ENCODE measurements at regions not wholly inside any gene's neighbourhood (a gene's known extent, or its start where the extent isn't known, plus 50 kb on each side); places are given as distances from the start of the nearest gene placed in this dataset.

- no peak overlapping the region for H3K27ac ChIP-seq
- TF ChIP-seq EZH2 (IDR thresholded peaks at IDR 0.05; ENCODE audit: borderline replicate concordance): no peak
- no peak for TF ChIP-seq CTCF (IDR thresholded peaks at IDR 0.05; ENCODE audit: poor library complexity)
- no peak for TF ChIP-seq EZH2phosphoT487 (IDR thresholded peaks at IDR 0.05; ENCODE audit: low read depth, severe bottlenecking, unreplicated experiment)
These were observed 215.1 kb downstream of the DLL1 start for GRCh38 chr6:170075659-170076223.

GRCh38 chr6:170074907-170075306 lies 216.0 kb downstream of the DLL1 start:
- Histone ChIP-seq H3K27me3 (no peaks in the 10 kb centered on the region), H3K4me1 (ENCODE audit: insufficient read depth) (no peaks in the 10 kb centered on the region), H3K36me3 (replicated peaks; ENCODE audit: insufficient read depth, low read depth) (no peaks in the 10 kb centered on the region), H3K27ac (no peak overlapping the region), H3K4me2 (no peak overlapping the region), H3K79me2 (no peaks in the 10 kb centered on the region), H3K4me3 (no peak overlapping the region), H4K20me1 (ENCODE audit: insufficient read depth, poor library complexity, severe bottlenecking) (no peaks in the 10 kb centered on the region), H3K9me3 (ENCODE audit: low read depth) (no peaks in the 10 kb centered on the region), H2AFZ (no peak overlapping the region), H3K9me2 (replicated peaks; ENCODE audit: insufficient read depth) (no peaks in the 10 kb centered on the region)
- 97% methylated on average over 16 of the region's 17 CpGs for WGBS (ENCODE audit: low lambda C conversion rate, missing lambda C conversion rate)
- DNase-seq (ENCODE audit: low spot score): no peak
- no peak for TF ChIP-seq CTCF (IDR thresholded peaks at IDR 0.05; ENCODE audit: poor library complexity)
- no peak for TF ChIP-seq EZH2phosphoT487 (IDR thresholded peaks at IDR 0.05; ENCODE audit: low read depth, severe bottlenecking, unreplicated experiment)
- TF ChIP-seq EZH2 (IDR thresholded peaks at IDR 0.05; ENCODE audit: borderline replicate concordance): no peak

More at GRCh38 chr6:170075659-170076223, 215.1 kb downstream of the DLL1 start:
- H3K36me3 ChIP-seq (replicated peaks; ENCODE audit: insufficient read depth, low read depth): no peaks in the 10 kb centered on the region
- no peaks in the 10 kb centered on the region for H3K27me3 ChIP-seq
- H3K4me3 ChIP-seq: no peak overlapping the region
- DNase-seq (ENCODE audit: low spot score): no peak
- H3K9me2 ChIP-seq (replicated peaks; ENCODE audit: insufficient read depth): no peaks in the 10 kb centered on the region
- no peaks in the 10 kb centered on the region for H3K4me1 ChIP-seq (ENCODE audit: insufficient read depth)
- H2AFZ ChIP-seq: no peak overlapping the region
- no peaks in the 10 kb centered on the region for H3K79me2 ChIP-seq
- no peaks in the 10 kb centered on the region for H4K20me1 ChIP-seq (ENCODE audit: insufficient read depth, poor library complexity, severe bottlenecking)
- no peaks in the 10 kb centered on the region for H3K9me3 ChIP-seq (ENCODE audit: low read depth)
- 78% methylated on average over 17 of the region's 19 CpGs for WGBS (ENCODE audit: low lambda C conversion rate, missing lambda C conversion rate)
- no peak overlapping the region for H3K4me2 ChIP-seq

DNA sequence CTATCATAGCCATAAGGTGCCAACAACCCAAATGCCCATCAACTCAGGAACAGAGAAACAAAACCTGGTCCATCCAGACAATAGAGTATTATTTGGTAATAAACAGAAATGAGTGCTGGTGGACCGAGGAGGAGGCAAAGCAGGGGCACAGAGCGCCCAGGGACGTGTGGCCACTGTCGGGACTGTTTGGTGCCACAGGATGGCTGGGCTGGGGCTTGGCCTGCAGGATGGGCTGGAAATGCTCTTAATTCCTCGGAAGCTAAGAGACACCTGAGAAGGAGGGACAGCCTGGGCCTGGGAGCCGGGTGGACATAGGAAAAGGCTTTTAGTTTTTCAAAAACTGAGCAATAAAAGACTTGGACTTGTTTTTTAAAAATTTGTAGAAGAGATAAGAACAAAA lies 216.4 kb downstream of the DLL1 start:
- Histone ChIP-seq H3K9me3 (ENCODE audit: low read depth) (no peaks in the 10 kb centered on the region), H3K9me2 (replicated peaks; ENCODE audit: insufficient read depth) (no peaks in the 10 kb centered on the region), H3K27me3 (no peaks in the 10 kb centered on the region), H3K36me3 (replicated peaks; ENCODE audit: insufficient read depth, low read depth) (no peaks in the 10 kb centered on the region), H3K79me2 (no peaks in the 10 kb centered on the region), H3K4me2 (no peak overlapping the region), H3K27ac (no peak overlapping the region), H3K4me1 (ENCODE audit: insufficient read depth) (no peaks in the 10 kb centered on the region), H3K4me3 (no peak overlapping the region), H4K20me1 (ENCODE audit: insufficient read depth, poor library complexity, severe bottlenecking) (no peaks in the 10 kb centered on the region), H2AFZ (no peak overlapping the region)
- DNase-seq (ENCODE audit: low spot score): no peak
- WGBS (ENCODE audit: low lambda C conversion rate, missing lambda C conversion rate): 94% methylated on average over 6 of the region's 6 CpGs
- no peak for TF ChIP-seq EZH2phosphoT487 (IDR thresholded peaks at IDR 0.05; ENCODE audit: low read depth, severe bottlenecking, unreplicated experiment)
- no peak for TF ChIP-seq CTCF (IDR thresholded peaks at IDR 0.05; ENCODE audit: poor library complexity)
- TF ChIP-seq EZH2 (IDR thresholded peaks at IDR 0.05; ENCODE audit: borderline replicate concordance): no peak
